Hepatic stellate cell (primary cell): ENCODE measurements at regions not wholly inside any gene's neighbourhood (a gene's known extent, or its start where the extent isn't known, plus 50 kb on each side); places are given as distances from the start of the nearest gene placed in this dataset.
A peak's percentile ranks its signal among the peaks of the same experiment; 100 is the strongest.
"Not testable (repeated sequence)": the region's sequence is repeated elsewhere in the genome, so short reads cannot be mapped to it uniquely, and the experiment has no call there.

Source experiments
- DNase-seq: peaks from one replicate; pipeline ENCODE4 v3.0.0; 2011; ENCODE audit warnings: low spot score

DNA sequence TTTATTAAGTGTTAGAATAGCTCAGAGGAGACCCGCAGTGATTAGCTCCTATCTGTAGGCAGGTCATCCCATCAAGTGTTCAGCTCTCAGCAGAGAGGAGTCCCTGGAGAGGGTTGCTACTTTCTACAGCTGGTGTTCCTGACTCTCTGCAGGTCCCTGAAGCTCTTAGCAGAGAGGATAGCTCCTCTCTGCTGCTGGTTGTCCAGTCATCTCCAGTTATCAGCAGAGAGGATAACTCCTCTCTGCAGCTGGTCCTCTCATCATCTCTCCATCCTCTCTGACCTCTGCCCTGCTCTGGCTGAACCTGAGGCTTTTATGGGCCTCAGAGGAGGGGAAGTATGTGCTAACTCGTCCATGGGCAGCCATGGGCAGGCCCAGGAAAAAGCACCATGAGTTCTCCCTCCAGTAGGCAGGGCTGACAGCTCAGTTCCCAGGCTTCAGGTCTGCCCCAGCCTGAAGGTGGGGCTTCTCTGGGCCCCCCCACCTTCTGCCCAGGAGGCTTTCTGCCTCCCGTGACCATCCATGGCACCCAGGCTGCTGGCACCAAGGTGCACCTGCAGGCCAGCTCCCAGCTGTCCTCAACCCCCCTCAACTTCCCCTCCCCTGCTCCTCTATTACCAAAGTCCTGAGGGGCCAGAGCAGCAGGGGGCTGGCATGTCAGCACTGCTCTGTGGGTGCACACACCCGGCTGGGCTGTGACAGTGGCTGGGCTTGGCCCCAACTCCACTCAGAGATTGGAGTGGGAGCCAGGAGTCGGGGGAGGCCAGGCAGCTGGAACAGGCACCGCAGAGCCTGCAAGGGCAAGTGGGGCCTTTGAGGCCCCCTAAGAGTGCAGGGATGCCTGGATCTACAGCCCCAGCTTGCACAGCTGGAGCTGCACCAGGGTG is 98.9 kb upstream of the FRMD4B start:
- no peak for DNase-seq

DNA sequence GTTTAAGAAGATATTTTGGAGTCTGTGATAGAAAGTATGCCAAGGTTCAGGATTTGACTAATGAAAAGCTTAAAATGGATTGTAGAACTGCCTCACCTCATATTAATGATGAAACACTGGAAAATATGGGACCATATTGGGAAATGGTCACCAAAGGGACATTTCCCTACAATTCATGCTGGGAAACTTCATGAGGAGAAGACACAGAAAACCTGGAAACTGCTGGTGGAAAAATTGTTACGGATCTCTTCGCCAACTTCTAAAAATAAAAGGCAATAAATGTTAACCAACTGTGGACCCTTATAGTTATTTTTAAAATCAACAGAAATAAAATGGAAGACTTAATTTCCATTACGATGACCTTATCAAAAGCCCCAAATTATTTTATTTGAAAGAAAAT is 97.6 kb upstream of the FRMD4B start:
- no peak for DNase-seq

DNA sequence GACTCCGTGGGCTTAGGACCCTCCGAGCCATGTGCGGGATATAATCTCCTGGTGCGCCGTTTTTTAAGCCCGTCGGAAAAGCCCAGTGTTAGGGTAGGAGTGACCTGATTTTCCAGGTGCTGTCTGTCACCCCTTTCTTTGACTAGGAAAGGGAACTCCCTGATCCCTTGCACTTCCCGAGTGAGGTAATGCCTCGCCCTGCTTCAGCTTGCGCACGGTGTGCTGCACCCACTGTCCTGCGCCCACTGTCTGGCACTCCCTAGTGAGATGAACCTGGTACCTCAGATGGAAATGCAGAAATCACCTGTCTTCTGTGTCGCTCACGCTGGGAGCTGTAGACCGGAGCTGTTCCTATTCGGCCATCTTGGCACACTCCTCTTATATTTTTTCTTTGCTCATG is 95.1 kb upstream of the FRMD4B start:
- DNase-seq = not testable (repeated sequence)

DNA sequence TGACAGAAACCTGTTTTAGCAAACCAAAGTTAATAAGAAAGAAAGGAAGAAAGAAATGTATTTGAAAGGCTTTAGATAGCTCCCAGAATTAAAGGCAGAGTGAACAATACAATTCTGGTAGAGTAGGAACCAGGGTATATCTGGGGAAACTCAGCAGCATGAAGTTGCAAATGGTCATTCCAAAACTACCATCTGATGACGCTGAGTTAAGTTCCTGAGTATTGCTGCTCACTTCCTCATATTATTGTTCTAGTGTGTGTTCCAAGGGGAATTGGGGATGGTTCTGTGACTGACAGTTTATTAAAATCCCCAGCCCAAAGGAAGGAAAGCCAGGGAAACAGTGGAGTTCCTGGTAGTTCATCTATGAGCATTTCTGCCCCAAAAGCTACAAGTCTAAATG is 88.3 kb upstream of the FRMD4B start:
- no peak for DNase-seq

DNA sequence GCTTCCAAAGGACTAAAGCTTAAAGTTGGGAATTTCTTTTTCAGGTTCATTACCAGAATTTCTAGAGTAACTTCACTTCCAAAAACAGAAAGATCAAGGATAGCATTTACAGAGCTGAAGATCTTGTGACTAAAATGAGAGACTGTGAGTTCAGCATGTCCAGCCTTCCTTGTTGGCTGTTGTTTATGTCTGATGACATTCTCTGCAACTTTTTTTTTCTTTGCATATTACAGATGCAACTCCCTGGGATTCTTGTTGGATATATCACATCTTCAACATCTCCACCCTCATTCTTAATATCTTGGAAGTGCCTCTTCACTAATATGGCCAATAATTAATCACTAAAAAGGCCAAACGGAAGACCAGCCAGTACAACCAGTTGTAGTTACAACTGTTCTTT is 86.2 kb upstream of the FRMD4B start:
- DNase-seq = no peak

DNA sequence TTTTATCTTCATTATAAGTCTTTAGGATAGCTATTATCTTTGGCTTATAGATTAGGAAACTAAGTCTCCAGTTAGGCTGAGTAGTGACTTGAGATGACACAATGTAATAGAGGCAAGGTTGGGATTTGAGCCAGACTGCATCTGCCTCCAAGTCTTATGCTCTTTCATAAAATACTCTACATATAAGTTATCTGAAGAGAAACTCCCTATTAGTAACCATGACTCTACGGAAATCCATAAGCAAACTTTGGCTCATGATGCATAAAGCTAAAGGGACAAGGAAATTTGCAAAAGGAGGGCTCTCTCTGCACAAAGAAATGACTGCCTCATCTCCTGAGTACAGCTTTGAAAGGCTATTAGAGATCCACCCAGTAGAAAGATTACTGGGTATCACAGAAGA is 77.6 kb upstream of the FRMD4B start:
- no peak for DNase-seq

DNA sequence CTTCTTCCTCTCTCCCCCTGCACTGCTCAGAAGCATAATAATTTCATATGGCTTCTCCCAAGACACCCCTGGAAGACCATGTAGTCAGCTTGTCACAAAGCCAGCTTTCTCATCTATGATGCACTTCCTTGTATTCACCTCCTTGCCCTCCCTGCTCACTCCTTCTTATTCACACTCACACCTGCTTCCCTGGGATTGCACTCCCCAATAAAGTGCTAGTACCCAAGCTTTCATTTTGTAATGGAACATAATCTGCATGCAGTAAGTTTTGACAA is 76.9 kb upstream of the FRMD4B start:
- DNase-seq = no peak

DNA sequence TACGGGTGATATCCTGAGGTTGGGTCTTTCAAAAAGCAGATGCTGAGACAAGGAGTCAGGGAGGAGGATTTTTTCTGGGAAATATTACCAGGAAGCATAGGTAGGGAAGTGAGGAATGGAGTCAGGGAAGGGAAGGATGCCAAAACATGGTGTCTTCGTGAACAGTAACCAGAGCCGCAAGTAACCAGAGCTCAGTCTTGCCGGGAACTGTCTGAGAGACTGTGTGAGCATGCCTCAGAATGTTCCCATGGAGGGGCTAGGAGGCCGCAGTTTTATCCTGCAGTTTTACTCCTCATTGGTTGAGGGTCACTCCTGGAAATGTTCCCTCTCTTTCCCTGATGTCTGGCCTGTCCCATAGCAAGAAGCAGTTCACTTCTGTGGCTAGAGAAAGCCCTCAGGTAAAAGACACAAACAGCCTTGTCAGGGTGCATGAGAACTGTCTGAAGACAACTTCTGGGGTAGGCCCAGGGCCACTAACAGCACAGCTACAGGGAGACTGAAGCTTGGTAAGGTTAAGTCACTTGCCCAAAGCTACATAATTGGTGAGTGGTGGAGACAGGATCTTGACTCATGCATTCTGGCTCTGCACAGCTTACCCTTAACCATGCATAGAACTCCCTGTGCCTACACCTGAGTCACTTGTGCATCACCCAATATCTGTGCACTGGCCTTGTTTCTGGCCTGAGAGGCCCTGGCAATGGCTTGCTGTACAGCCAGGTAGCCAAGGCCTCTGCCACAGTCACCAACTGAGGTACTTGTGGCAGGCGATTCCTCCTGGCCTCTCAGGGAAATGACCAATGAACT is 76.3 kb upstream of the FRMD4B start:
- DNase-seq = no peak

DNA sequence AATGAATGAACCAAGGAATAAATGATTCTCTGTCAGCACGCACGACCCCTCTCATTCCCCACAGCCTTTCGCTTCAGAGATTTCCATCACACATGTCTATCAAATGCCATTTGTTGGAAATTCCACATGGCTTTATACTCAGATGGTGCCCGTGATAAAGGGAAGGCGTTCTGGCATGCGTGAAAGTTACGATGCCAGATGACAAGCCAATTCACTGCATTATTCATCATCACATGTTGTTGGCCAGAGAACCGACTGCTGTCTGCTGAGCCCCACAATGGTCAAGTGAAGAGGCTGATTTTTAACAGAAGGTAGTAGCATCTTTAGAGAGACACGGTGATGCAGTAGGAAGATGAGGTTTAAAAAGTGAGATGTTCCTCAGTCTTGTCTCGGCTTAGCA is 74.1 kb upstream of the FRMD4B start:
- DNase-seq = no peak

DNA sequence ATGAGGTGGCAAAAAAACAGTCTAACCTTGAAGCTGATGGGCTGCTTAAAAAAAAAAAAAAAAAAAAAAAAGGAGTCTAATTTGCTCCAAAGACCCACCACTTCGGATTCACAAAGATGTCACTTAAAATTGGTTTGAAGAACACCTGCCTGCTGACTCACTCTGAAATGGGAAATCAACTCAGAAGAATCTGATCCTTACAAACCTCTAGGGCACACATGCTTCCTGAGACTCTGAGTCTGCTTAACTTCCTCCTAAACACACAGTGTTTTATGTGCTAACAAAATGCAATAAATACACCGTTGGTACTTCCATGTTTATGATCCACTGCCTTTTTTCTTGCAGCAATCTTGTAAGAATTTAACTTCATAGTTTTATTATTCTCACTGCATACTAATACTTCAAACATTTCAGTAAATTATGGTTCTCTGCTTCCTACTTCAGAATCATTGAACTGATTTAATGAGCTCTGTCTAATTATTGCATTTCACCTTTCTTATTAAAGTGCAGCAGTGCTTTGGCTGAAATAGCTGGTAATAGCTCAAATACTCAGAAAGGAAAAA is 73.0 kb upstream of the FRMD4B start:
- DNase-seq = no peak

DNA sequence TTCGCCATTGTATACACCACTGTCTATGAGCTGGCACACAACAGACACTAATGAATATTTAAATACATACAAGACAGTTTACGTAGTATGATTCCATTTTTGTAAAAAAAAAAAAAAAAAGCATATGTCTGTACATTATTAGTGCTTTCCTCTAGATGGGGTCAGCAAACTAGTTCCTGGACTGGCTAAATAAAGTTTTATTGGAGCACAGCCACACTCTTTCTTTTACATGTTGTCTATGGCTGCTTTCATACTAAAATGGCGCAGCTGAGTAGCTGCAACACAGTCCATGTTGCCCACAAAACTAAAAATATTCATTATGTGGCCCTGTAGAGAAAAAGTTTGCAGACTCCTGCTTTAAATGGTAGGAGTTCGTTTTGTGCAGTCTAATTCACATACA is 70.7 kb upstream of the FRMD4B start:
- DNase-seq = no peak

DNA sequence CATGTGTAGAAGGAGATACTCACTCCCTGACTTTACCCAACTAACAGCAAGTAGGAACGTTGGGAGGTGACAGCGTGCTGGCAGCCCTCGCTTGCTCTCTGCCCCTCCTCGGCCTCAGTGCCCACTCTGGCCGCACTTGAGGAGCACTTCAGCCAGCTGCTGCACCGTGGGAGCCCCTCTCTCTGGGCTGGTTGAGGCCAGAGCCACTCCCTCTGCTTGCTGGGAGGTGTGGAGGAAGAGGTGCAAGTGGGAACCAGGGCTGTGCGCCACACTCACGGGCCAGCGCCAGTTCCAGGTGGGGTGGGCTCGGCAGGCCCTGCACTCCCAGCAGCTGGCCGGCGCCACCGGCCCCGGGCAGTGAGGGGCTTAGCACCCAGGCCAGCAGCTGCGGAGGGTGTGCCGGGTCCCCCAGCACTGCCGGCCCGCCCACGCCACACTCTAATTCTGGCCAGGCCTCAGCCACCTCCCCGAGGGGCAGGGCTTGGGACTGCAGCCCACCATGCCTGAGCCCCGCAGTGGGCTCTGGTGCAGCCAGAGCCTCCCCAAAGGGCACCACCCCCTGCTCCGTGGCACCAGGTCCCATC is 68.4 kb upstream of the FRMD4B start:
- no peak for DNase-seq

DNA sequence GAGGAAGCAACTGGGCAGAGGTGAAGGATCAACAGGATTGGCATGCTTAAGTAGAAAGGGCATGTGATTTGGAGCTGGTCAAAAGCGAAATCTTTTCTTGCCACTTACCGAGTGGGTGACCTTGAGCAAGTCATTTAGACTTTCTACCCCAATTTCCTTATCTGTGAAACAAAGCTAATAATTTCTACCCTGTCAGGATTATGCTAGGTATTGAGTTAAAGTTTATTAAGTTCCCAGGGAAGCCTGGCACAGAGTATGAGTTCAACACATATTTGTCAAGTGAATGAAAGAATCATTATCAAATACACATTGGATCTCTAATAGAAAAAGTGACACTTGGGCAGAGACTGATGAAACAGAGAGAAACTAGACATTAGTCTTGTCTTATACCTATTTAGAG is 66.4 kb upstream of the FRMD4B start:
- no peak for DNase-seq

DNA sequence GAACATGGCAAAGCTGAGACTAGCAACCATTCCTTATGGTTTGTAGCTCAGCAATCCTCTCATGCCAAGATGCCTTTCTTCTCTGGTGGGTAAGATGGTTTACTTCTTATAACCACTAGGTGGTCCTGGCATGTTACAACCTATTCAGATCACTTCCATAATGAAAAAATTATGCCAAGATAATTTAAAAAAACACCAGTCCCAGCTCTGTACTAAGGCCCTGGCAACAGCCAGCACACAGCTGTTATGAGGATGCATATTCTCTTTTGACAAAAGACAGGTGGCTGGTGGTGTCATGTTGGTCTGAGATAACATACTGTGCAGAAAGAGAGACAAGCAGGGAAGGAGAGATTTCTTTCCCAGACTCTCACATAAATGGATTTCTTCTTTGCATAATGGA is 65.7 kb upstream of the FRMD4B start:
- DNase-seq = no peak

DNA sequence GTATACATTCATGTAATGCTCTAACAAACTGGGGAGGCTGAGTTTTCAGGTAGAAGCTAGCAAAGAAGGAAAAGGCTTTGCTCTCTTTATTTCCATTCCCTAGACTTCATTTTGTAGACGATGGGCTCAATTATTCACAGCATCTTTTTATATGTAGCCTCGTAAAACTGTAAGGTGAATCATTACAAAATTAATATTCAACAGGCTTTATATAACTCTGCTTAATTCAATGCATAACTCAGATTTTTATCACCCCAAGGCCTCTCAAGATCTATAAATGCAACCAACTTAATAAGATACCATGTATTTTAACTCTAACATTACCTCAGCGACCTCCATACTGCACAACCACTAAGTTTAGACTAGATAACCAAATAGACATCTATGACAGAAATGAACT is 63.0 kb upstream of the FRMD4B start:
- no peak for DNase-seq

DNA sequence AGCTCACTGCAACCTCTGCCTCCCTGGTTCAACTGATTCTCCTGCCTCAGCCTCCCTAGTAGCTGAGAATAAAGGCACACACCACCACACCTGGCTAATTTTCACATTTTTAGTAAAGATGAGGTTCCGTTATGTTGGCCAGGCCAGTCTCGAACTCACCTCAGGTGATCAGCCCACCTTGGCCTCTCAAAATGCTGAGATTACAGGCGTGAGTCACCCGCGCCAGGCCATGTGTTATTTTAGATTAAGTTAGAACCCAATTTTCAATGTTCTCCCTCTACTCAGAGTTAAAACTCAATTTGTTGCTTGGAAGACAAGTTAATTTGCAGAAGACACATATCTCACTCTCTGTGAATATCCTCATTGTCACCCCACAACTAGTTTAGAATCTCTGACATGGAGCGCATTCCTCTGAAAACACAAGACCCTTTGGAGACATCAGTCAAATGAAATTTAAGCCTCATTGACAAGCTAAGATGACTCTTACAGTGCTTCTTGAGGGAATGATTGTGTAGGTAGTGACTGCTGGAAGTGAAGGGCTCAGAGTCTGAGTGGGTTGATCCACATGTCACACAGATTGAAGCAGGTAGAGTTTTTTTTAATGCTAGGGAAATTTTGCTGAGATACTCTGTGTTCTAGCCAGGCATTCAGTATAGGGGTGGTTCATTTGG is 60.6 kb upstream of the FRMD4B start:
- DNase-seq = no peak

DNA sequence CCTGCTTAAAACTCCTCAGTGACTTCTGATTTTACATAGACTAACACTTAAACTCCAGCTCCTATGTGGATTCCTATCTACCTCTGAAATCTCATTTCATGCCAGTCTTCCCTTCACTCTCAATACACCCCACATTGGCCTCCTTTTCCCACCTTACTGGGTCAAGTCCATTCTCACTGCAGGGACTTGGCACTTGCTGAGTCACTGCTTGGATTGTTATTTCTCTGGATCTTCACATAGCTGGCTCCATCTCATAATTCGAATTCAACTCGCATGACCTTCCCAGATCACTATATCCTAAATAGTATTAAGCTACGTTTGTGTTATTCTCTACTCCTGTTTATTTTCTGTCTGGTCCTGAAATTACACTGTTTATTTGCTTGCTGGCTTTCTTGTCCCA is 59.6 kb upstream of the FRMD4B start:
- DNase-seq = no peak

DNA sequence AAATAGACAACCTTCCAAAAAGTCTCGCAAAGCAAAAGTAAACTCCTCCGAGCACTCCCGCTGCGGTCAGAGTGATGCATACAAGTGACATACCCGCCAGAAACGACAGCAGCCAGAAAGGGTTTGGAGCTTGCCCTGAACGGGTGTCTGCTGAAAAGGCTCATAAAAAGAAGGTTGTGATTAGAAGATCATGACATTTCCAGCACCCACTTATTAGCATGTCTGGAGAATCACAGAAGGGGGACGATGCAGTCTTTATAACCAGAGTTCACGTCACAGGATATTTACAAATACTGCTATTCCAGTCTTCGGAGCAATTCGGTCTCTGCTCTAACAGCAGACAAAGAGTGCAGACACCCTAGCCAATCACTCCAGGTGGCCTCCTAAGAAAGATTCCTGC is 59.1 kb upstream of the FRMD4B start:
- DNase-seq = peak; percentile 19

DNA sequence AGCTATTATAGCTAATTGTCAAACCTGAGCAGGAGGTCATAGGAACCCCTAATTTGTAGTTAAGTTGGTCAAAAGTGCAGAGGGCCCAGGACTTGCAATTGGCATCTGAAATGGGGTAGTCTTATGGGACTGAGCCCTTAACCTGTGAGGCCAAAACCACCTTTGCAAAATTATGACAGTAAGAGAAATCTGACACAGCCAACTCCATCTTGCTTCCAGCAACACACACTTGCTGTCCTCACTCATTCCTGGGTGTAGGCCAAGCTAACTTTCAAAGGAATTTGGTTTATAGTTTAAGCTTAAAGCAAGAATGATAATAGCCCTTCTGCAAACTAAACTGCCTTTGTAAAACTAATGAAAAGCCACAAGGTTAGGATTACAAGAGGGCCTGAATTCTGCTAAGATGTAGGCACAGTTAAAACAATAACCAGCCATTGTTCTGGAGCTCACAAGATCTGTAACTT is 57.6 kb upstream of the FRMD4B start:
- DNase-seq = no peak

DNA sequence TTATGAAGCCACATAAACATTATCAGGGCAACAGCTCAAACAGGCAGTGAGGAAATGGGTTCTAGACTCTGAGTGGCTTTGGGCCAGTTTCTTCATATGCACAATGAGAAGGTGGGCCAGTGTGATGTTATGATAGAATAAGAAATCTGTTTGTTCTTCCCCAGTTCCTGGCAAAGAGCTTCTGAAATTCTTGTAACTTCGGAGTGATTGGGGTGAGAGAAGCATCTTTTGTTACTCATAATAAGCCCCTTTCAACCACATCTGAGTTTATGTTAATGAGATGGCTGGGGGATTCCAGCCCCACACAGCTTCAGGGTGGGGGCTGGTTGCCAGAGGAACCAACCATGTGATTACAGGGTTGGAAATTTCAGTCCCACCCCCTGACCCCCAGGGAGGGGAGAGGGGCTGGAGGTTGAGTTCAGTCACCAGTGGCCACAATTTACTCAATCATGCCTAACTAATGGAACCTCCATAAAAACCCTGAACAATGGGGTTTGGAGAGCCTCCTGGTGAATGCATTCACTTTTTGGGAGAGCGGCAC is 57.0 kb upstream of the FRMD4B start:
- no peak for DNase-seq

DNA sequence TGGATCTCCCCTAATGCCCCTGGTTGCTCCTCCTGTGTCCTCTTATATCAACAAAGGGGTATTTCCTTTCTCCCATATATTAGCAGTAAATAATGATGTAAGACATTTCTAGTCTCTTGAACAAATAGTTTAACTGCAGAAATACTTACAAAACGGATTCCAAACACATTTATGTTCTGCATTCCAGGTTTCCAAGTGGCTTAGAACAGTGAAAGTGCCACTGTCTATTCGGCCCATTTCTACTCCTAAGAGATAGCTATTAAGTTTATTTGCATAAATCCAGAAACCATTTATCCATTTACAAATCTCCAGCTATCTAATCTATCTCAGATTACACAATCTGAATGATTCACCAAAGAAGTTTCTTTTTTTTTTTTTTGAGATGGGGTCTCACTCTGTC is 55.8 kb upstream of the FRMD4B start:
- DNase-seq = no peak

DNA sequence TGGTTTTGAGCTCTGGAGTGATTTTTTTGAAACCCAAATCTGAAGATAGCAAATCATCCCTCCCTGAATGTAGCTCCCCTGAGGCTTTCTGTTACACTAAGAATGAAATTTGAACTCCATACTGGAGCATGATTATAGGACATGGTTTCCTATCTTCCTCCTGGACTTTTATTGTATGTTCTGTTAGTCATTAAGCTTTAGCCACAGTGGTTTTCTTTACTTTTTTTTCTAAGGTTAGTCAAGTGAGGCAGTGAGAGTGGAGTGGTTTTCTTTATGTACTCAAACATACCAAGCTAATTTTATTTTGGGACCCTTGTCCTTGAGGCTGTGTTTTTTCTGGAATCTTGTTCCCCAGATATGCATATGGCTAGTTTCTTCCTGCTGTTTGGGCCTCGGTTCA is 55.2 kb upstream of the FRMD4B start:
- DNase-seq = no peak
